ENCODE measurements at regions not wholly inside any gene's neighbourhood (a gene's known extent, or its start where the extent isn't known, plus 50 kb on each side); places are given as distances from the start of the nearest gene placed in this dataset.

GRCh38 chr12:5248230-5248629 is 183.7 kb upstream of the NTF3 start:
- TF ChIP-seq POLR2AphosphoS5 (IDR thresholded peaks at IDR 0.05) (no peak), TAF1 (IDR thresholded peaks at IDR 0.05; ENCODE audit: low read depth) (no peak), EZH2 (IDR thresholded peaks at IDR 0.05; ENCODE audit: borderline replicate concordance, insufficient read depth, low read length, poor library complexity, severe bottlenecking) (no peak), RAD21 (conservative IDR thresholded peaks at IDR 0.05) (no peak), REST (IDR thresholded peaks at IDR 0.05; ENCODE audit: borderline replicate concordance) (no peak)
- TF ChIP-seq, protein P1, sequence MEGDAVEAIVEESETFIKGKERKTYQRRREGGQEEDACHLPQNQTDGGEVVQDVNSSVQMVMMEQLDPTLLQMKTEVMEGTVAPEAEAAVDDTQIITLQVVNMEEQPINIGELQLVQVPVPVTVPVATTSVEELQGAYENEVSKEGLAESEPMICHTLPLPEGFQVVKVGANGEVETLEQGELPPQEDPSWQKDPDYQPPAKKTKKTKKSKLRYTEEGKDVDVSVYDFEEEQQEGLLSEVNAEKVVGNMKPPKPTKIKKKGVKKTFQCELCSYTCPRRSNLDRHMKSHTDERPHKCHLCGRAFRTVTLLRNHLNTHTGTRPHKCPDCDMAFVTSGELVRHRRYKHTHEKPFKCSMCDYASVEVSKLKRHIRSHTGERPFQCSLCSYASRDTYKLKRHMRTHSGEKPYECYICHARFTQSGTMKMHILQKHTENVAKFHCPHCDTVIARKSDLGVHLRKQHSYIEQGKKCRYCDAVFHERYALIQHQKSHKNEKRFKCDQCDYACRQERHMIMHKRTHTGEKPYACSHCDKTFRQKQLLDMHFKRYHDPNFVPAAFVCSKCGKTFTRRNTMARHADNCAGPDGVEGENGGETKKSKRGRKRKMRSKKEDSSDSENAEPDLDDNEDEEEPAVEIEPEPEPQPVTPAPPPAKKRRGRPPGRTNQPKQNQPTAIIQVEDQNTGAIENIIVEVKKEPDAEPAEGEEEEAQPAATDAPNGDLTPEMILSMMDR (IDR thresholded peaks at IDR 0.05; ENCODE audit: poor library complexity, severe bottlenecking), result no peak
